ENCODE measurements at regions not wholly inside any gene's neighbourhood (a gene's known extent, or its start where the extent isn't known, plus 50 kb on each side); places are given as distances from the start of the nearest gene placed in this dataset.
"Not testable (repeated sequence)": the region's sequence is repeated elsewhere in the genome, so short reads cannot be mapped to it uniquely, and the experiment has no call there.

DNA sequence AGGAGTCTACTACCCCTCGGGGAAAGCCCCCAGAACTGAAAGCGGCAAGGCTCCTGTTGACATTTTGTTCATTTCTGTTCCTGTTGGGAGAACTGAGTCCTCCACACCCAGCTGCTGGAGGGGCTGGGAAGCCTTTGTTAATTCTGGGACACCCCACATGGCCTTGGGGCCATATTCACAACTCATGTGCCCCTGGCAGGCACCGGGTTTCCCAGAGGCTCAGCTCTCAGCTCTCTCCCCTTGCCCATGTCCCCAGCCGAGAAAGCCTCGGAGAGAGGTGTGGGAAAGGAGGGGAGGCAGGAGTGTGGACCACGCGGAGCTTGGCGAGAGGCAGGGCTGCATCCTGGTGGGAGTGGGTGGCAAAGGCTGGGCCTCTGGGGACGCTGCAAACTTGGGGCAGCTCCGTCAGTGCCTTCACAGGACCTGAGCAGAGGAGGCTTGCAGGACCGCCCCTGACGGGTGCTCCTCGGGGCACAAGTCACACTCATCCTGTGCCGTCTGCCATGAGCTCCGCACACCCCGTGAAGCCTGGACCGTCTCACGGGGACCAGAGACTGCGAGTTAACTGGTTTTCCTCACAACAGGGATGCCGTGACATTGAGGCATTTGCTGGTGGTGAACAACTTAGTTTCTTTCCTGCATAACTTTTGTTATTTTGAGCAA, 140.9 kb downstream of the DNAJB6 start:
- H3K36me3 ChIP-seq (ENCODE audit: low read depth, missing control alignments): no peaks in the 10 kb centered on the region
- H3K27ac ChIP-seq: no peak overlapping the region
- no peaks in the 10 kb centered on the region for H3K9me3 ChIP-seq
- WGBS, 2 donors: 70 to 74% methylated on average over 20 of the region's 20 CpGs
- no peaks in the 10 kb centered on the region for H3K27me3 ChIP-seq
- intact Hi-C loops (cut with DNase I; ENCODE audit: low total_unique reads): no loop called here
- no peak for DNase-seq
- H3K4me3 ChIP-seq: no peak overlapping the region
- no peak for TF ChIP-seq POLR2A (IDR thresholded peaks at IDR 0.05)
- TF ChIP-seq, protein P1, sequence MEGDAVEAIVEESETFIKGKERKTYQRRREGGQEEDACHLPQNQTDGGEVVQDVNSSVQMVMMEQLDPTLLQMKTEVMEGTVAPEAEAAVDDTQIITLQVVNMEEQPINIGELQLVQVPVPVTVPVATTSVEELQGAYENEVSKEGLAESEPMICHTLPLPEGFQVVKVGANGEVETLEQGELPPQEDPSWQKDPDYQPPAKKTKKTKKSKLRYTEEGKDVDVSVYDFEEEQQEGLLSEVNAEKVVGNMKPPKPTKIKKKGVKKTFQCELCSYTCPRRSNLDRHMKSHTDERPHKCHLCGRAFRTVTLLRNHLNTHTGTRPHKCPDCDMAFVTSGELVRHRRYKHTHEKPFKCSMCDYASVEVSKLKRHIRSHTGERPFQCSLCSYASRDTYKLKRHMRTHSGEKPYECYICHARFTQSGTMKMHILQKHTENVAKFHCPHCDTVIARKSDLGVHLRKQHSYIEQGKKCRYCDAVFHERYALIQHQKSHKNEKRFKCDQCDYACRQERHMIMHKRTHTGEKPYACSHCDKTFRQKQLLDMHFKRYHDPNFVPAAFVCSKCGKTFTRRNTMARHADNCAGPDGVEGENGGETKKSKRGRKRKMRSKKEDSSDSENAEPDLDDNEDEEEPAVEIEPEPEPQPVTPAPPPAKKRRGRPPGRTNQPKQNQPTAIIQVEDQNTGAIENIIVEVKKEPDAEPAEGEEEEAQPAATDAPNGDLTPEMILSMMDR (IDR thresholded peaks at IDR 0.05): no peak
- H3K4me1 ChIP-seq: no peaks in the 10 kb centered on the region

DNA sequence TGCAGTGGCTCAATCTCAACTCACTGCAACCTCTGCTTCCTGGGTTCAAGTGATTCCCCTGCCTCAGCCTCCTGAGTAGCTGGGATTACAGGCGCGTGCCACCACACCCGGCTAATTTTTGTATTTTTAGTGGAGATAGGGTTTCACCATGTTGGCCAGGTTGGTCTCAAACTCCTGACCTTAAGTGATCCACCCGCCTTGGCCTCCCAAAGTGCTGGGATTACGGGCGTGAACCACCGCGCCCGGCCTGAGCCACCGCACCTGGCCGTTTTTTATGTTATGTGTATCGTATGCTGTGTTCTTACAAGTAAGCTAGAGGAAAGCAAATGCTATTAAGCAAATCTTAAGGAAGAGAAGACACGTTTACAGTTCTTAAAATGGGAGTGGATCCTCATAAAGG, 141.8 kb downstream of the DNAJB6 start:
- H3K36me3 ChIP-seq (ENCODE audit: low read depth, missing control alignments); H3K4me3 ChIP-seq; DNase-seq; H3K27ac ChIP-seq; intact Hi-C loops (cut with DNase I; ENCODE audit: low total_unique reads); H3K27me3 ChIP-seq; H3K9me3 ChIP-seq; H3K4me1 ChIP-seq: not testable (repeated sequence)
- WGBS, 2 donors: 85 to 90% methylated on average over 13 of the region's 13 CpGs

DNA sequence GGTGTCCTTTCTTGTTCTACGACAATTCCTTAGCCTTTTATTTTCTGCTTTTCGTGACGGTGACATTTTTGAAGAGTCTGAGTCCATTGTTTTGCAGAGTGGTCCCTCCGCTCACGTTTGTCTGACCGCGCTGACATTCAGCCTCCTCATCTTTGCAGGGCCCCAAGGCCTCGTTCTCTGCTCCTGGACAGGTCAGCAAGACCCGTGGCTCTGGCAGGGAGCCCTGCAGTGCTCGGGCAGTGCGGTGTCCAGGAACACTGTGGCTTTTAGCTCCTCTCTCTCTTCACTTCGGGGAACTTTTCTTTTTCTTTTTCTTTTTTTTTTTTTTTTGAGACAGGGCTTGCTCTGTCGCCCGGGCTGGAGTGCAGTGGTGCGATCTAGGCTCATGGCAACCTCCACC, 142.5 kb downstream of the DNAJB6 start:
- H3K27me3 ChIP-seq: no peaks in the 10 kb centered on the region
- intact Hi-C loops (cut with DNase I; ENCODE audit: low total_unique reads): no loop called here
- no peak overlapping the region for H3K27ac ChIP-seq
- no peaks in the 10 kb centered on the region for H3K4me1 ChIP-seq
- DNase-seq: no peak
- H3K4me3 ChIP-seq: no peak overlapping the region
- H3K9me3 ChIP-seq: no peaks in the 10 kb centered on the region
- WGBS, 2 donors: 80 to 87% methylated on average over 15 of the region's 15 CpGs
- no peak for TF ChIP-seq POLR2A (IDR thresholded peaks at IDR 0.05)
- TF ChIP-seq, protein P1 (IDR thresholded peaks at IDR 0.05): no peak
- no peaks in the 10 kb centered on the region for H3K36me3 ChIP-seq (ENCODE audit: low read depth, missing control alignments)

DNA sequence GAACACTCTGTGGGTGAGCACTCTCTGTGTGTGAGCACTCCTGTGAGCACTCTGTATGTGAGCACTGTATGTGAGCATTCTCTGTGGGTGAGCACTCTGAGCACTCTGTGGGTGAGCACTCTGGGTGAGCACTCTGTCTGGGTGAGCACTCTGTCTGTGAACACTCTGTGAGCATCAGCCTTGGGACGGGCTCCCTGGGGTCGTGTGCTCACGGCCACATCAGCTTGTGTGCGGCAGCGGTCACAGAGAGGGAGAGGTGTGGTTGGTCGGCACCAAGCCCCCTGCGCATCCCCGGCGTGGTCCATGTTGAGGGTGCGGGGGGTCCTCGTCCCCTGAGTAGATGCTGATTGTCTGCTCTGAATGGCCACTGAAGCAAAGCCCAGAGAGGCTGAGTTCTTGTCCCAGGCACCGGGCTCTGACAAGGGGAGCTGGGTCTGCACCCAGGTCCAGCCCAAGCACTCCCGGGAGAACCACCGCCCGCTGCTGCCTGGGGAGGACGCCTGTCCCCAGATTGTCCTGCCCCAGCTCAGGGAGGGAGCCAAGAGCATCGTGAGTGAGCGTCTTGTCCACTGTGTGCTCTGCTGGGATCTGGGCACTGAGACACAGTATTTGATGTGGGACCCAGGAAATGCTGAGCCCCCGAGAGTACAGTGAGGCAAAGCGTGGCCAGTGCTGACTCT, 143.7 kb downstream of the DNAJB6 start:
- no peak for DNase-seq
- Histone ChIP-seq H3K4me3 (no peak overlapping the region), H3K27ac (no peak overlapping the region), H3K4me1 (no peaks in the 10 kb centered on the region), H3K9me3 (no peaks in the 10 kb centered on the region), H3K36me3 (ENCODE audit: low read depth, missing control alignments) (no peaks in the 10 kb centered on the region), H3K27me3 (no peaks in the 10 kb centered on the region)
- WGBS, 2 donors: 81 to 91% methylated on average over 12 to 20 of the region's 20 CpGs
- intact Hi-C loops (cut with DNase I; ENCODE audit: low total_unique reads): no loop called here
- TF ChIP-seq, protein P1 (IDR thresholded peaks at IDR 0.05): no peak
- TF ChIP-seq POLR2A (IDR thresholded peaks at IDR 0.05): no peak

DNA sequence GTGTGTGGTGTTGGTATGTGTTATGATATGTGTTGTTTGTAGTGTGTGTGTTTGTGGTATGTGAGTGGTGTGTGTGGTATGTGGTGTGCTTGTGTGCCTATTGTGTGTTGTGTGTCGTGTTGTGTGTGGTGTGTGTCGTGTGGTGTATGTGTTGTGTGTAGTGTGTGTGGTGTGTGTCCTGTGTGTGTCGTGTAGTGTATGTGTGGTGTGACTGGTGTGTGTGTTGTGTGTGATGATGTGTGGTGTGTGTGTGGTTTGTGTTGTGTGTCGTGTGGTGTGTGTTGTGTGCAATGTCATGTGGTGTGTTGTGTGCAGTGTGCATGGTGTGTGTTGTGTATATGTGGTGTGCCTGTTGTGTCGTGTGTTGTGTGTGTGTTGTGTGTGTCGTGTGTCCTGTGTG, 144.6 kb downstream of the DNAJB6 start:
- Histone ChIP-seq H3K36me3 (ENCODE audit: low read depth, missing control alignments) (no peaks in the 10 kb centered on the region), H3K4me1 (no peaks in the 10 kb centered on the region), H3K4me3 (no peak overlapping the region), H3K9me3 (no peaks in the 10 kb centered on the region), H3K27ac (no peak overlapping the region), H3K27me3 (no peaks in the 10 kb centered on the region)
- WGBS, 2 donors: 83 to 85% methylated on average over 5 to 6 of the region's 6 CpGs
- DNase-seq: no peak
- intact Hi-C loops (cut with DNase I; ENCODE audit: low total_unique reads): no loop called here
- TF ChIP-seq POLR2A (IDR thresholded peaks at IDR 0.05): no peak
- TF ChIP-seq, protein P1 (IDR thresholded peaks at IDR 0.05): no peak

Data from testis (tissue), 2 donors.